Right atrium auricular region (tissue), 2 donors: ENCODE measurements at regions not wholly inside any gene's neighbourhood (a gene's known extent, or its start where the extent isn't known, plus 50 kb on each side); places are given as distances from the start of the nearest gene placed in this dataset.

Experiments
- DNase-seq: peaks from one replicate; pipeline ENCODE4 v3.0.0-alpha.2; 2019; ENCODE audit warnings: low spot score
- H3K27ac ChIP-seq, 2 donors: fragments of 200-600 bp; sonication (generic); 1 replicate in 1 of 2; 2 replicates in 1 of 2; pipeline ENCODE4 v1.5.1; 2016 to 2019
- H3K27me3 ChIP-seq, 2 donors: fragments of 200-600 bp; sonication (generic); one replicate each; pipeline versions ENCODE4 v1.5.1 to v1.6.0; 2017 to 2019
- H3K36me3 ChIP-seq: fragments of 200-600 bp; sonication (generic); one replicate; pipeline ENCODE4 v1.5.1; 2016
- H3K4me1 ChIP-seq, 2 donors: fragments of 200-600 bp; sonication (generic); one replicate each; pipeline versions ENCODE4 v1.5.1 to v1.6.0; 2017 to 2019
- H3K4me3 ChIP-seq, 2 donors: fragments of 200-600 bp; sonication (generic); 1 replicate in 1 of 2; 2 replicates in 1 of 2; pipeline ENCODE4 v1.5.1; 2017 to 2019; ENCODE audit warnings: mild to moderate bottlenecking in 1 of 2, moderate library complexity in 1 of 2
- H3K9me3 ChIP-seq, 2 donors: fragments of 200-600 bp; sonication (generic); one replicate each; pipeline ENCODE4 v1.5.1; 2019
- CTCF ChIP-seq, 2 donors: fragments of 200-600 bp; sonication (generic); IDR thresholded peaks; one replicate each; pipeline ENCODE4 v1.5.1; 2019; ENCODE audit warnings: antibody characterized with exemption in 2 of 2

GRCh38 chr4:145375416-145375815 lies 106.2 kb upstream of the SMAD1 start:
- no peaks in the 10 kb centered on the region for H3K27me3 ChIP-seq
- no peaks in the 10 kb centered on the region for H3K9me3 ChIP-seq
- no peak for DNase-seq
- TF ChIP-seq CTCF (IDR thresholded peaks at IDR 0.05) = no peak
- no peaks in the 10 kb centered on the region for H3K4me1 ChIP-seq
- H3K36me3 ChIP-seq = no peaks in the 10 kb centered on the region
- H3K27ac ChIP-seq = no peak overlapping the region
- no peak overlapping the region for H3K4me3 ChIP-seq

- DNase-seq = no peak
- H3K27ac ChIP-seq = no peak overlapping the region
Observed at GRCh38 chr4:145352438-145353145, 129.1 kb upstream of the SMAD1 start.

GRCh38 chr4:145351922-145352321 lies 129.7 kb upstream of the SMAD1 start:
- no peak for DNase-seq
- no peak overlapping the region for H3K4me3 ChIP-seq
- no peaks in the 10 kb centered on the region for H3K36me3 ChIP-seq
- H3K9me3 ChIP-seq = no peaks in the 10 kb centered on the region
- H3K4me1 ChIP-seq = no peaks in the 10 kb centered on the region
- H3K27me3 ChIP-seq = no peaks in the 10 kb centered on the region
- no peak overlapping the region for H3K27ac ChIP-seq
- TF ChIP-seq CTCF (IDR thresholded peaks at IDR 0.05) = no peak

More at GRCh38 chr4:145352438-145353145, 129.1 kb upstream of the SMAD1 start:
- no peaks in the 10 kb centered on the region for H3K4me1 ChIP-seq
- no peaks in the 10 kb centered on the region for H3K9me3 ChIP-seq
- H3K27me3 ChIP-seq = no peaks in the 10 kb centered on the region
- H3K4me3 ChIP-seq = no peak overlapping the region
- no peaks in the 10 kb centered on the region for H3K36me3 ChIP-seq
- TF ChIP-seq CTCF (IDR thresholded peaks at IDR 0.05) = no peak

GRCh38 chr4:145351162-145351561 lies 130.5 kb upstream of the SMAD1 start:
- H3K27ac ChIP-seq = no peak overlapping the region
- no peak overlapping the region for H3K4me3 ChIP-seq
- no peak for DNase-seq
- no peaks in the 10 kb centered on the region for H3K9me3 ChIP-seq
- no peaks in the 10 kb centered on the region for H3K27me3 ChIP-seq
- no peaks in the 10 kb centered on the region for H3K36me3 ChIP-seq
- no peaks in the 10 kb centered on the region for H3K4me1 ChIP-seq
- no peak for TF ChIP-seq CTCF (IDR thresholded peaks at IDR 0.05)

GRCh38 chr4:145348291-145348690 lies 133.4 kb upstream of the SMAD1 start:
- no peak overlapping the region for H3K27ac ChIP-seq
- TF ChIP-seq CTCF (IDR thresholded peaks at IDR 0.05) = no peak
- no peak overlapping the region for H3K4me3 ChIP-seq
- no peaks in the 10 kb centered on the region for H3K4me1 ChIP-seq
- DNase-seq = no peak
- no peaks in the 10 kb centered on the region for H3K9me3 ChIP-seq
- no peaks in the 10 kb centered on the region for H3K27me3 ChIP-seq
- H3K36me3 ChIP-seq = no peaks in the 10 kb centered on the region

GRCh38 chr4:145347684-145348083 lies 134.0 kb upstream of the SMAD1 start:
- no peaks in the 10 kb centered on the region for H3K9me3 ChIP-seq
- no peaks in the 10 kb centered on the region for H3K27me3 ChIP-seq
- DNase-seq = no peak
- H3K27ac ChIP-seq = no peak overlapping the region
- no peaks in the 10 kb centered on the region for H3K36me3 ChIP-seq
- no peak for TF ChIP-seq CTCF (IDR thresholded peaks at IDR 0.05)
- no peak overlapping the region for H3K4me3 ChIP-seq
- H3K4me1 ChIP-seq = no peaks in the 10 kb centered on the region
